HG03520 (cell line): ENCODE measurements at regions not wholly inside any gene's neighbourhood (a gene's known extent, or its start where the extent isn't known, plus 50 kb on each side); places are given as distances from the start of the nearest gene placed in this dataset.

Source experiments
- ATAC-seq: cut with Tn5 transposase; IDR thresholded peaks from one replicate; pipeline ENCODE4 v1.9.1; 2021; ENCODE audit warnings: mild to moderate bottlenecking, moderate library complexity; ENCODE audit not compliant: unreplicated experiment

GRCh38 chr17:12522336-12522735 lies 143.4 kb upstream of the MYOCD start:
- ATAC-seq, result no peak

DNA sequence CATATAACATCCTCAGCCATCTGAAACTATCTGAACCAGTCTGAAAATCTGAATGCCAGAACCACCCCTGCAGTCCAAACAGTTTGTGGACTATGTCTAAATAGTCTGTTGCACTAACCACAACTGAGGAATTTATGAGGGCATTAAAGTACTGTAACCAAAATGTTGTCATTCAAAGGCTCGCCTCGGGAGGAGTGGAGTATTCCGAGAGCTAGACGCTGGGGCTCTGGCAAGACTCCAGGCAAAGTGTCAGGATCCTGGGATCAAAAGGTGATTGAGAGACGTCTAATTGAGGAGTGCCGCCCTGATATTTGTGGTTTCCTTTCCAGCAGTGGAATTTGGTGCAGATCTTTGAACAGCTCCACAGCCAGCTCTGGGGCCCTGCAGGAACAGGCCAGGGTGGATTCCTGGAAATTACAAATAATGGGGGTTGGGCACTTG lies 142.9 kb upstream of the MYOCD start:
- ATAC-seq, result no peak

GRCh38 chr17:12523244-12523643 lies 142.4 kb upstream of the MYOCD start:
- no peak for ATAC-seq

DNA sequence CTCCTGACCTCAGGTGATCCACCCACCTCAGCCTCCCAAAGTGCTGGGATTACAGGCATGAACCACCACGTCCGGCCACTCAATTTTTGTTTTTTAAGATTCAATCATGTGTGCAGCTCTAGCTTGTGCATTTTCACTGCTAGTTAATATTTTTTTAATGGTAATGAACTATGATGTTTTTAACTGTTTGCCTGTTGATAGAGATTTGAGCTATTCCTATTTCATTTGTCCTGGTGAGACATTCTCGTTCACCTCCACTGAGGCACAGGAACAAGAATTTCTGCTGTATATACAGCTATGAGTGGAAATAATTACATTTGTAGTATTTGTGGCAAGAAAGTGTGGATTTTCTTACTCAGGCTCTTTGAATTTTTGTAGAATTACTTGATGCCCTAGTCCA lies 137.7 kb upstream of the MYOCD start:
- ATAC-seq, result no peak

DNA sequence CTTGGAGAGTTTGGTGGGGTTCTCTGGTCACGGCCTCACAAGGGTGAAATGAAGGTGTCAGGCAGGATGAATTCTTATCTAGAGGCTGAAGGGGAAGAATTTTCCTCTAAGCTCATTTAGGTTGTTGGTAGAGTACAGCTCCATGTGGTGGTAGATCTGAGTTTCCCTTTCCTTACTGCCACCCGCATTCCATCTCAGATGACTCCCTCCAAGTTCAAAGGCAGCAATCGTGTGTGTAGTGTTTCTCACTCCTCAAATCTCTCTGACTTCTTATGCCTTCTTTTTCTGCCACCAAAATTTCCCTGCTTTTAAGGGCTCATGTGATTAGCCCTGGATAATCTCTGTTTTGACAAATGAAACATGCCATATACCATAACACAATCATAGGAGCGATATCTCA lies 135.5 kb upstream of the MYOCD start:
- ATAC-seq, result no peak

DNA sequence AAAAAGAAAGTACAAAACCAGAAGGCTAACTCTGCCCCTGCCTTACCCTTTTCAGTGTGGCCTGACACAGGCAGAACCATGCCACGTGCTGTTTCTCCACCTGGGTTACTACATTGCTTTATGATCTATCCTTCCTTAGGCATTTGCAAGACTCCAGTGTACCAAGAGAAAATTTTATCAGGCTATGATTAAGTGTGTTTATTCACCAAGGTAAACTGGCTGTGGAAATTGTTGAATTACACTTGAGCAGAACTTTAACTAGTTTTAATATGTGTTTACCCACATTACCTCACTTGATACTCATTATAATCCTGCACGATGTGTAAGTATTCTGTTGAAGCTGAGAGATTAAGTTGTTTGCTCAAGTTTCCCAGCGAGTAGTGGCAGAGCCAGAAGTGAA lies 129.7 kb upstream of the MYOCD start:
- ATAC-seq, result no peak

DNA sequence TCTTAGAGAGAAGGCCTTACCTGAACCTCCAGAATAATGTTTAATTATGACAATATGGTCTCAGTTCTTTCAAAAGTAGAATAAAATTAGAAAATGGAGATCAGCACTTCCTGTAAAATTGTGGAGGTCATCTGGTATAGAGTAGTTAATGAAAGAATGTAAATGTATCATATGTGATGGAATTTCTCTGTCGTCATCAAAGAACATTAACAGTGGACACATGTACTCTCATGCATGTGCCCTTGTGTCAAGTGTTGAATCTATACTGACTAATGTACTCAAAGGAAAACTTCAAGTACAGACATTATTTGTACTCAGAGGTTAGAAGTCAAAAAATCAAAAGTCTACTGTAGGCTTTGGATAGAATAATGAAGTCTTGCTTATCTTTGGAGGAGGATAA lies 129.2 kb upstream of the MYOCD start:
- ATAC-seq, result no peak

- no peak for ATAC-seq
Observed at GRCh38 chr17:12537436-12537835, 128.3 kb upstream of the MYOCD start.

- no peak for ATAC-seq
Observed at GRCh38 chr17:12538003-12538402, 127.7 kb upstream of the MYOCD start.

GRCh38 chr17:12545877-12546513 lies 119.7 kb upstream of the MYOCD start:
- peak; percentile 58 for ATAC-seq

- no peak for ATAC-seq
Observed at GRCh38 chr17:12546983-12547382, 118.7 kb upstream of the MYOCD start.

GRCh38 chr17:12547831-12548230 lies 117.9 kb upstream of the MYOCD start:
- ATAC-seq, result no peak

DNA sequence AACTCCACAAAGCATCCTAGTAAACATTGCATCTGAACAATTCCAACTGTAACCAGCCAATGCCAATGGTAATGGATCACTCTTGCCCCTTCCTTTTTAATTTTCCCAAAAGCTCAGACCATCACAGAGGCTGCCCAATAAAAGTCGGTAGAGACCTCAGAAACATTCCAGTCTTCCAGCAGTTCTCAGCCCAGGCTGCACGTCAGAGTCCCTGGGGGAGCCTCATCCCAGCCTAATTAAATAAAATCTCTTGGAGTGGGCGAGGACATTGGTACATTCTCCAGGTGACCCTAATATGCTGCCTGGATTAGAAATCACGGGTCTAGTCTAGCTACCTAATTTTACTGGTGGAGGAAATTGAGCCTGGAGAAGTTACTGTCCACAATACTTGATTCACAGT lies 117.1 kb upstream of the MYOCD start:
- no peak for ATAC-seq

DNA sequence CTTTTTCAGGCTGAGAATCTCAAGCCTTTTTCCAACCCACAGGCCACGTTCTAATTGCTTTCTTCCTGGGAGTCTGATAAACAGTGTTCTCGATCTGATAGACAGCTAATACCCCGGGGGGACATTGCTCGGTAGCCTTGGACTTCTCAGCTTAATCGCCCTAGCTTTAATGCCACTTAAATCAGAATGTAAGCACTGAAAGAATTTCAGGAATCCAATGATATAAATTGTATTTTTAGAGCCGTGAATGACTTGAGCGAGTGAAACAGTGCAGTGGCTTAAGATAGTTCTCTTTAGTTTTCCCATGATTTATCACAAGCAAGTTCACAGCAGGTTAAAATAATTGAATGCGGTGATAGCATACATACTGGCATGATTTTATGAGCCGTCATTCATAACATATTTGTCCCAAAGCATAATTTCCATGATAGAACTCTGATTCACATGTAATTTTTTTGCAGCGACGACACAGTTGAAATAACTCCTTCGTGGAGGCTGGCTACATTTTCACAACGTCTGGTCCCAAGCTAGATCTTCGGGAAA lies 116.1 kb upstream of the MYOCD start:
- ATAC-seq, result no peak

DNA sequence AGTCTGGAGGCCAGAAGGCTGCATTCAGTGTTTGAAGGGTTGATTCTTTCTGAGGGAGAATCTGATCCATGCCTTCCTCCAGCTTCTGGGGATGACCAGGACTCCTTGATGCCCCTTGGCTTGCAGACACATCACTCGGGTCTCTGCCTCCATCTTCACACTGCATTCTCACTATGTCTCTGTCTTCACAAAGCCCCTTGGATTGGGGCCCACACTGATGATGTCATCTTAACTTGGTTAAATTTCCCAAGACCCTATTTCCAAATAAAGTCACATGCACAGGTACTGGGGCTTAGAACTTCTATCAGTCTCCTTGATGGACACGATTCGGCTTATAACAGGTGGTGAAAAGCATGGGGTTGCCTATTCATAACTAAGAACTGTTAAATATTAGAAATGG lies 112.1 kb upstream of the MYOCD start:
- ATAC-seq, result no peak

- no peak for ATAC-seq
Observed at GRCh38 chr17:12554251-12554650, 111.4 kb upstream of the MYOCD start.

GRCh38 chr17:12566291-12566690 lies 99.4 kb upstream of the MYOCD start:
- no peak for ATAC-seq

- ATAC-seq, result no peak
Observed at GRCh38 chr17:12567077-12568053, 98.3 kb upstream of the MYOCD start.

DNA sequence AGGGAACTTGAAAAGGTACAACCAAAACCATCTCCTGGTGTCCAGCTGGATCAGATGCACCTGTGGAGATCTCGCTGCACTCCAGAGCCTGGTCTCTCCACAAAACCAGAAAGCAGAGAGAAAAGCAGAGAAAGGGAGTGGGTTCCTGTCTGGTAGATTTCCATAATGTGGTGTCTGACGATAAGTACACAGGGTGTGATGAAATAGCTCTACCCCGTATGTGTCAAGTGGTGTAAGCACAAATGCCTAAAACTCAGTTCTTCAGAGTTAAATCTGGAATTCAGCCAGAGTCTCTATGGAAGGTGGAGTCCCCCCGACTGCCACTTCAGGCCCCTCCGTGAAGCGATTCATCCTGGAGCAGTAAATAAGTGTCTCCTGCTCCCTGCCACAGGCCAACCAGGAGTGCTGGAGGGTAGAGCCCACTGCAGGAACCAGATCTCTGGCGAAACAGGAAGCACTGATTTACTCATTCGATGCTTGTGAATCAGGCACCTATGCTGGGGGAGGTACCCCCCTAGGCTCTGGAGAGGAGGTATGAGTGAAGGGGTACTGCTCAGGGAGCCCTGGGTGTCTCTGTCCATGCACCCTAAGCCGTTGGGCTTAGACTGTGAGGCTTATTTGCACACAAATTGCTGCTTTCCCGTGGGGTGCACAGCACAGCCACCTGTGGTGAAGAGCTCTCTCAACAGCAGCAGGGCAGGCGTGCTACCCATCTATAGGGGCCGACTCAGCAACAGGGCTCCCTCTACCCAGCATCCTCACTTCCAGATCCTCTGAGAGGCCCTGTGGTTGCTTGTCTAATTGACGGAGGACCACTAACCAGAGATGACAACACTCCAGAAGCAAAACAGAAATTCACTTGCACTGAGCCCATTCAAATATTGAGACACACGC lies 97.1 kb upstream of the MYOCD start:
- ATAC-seq, result no peak

DNA sequence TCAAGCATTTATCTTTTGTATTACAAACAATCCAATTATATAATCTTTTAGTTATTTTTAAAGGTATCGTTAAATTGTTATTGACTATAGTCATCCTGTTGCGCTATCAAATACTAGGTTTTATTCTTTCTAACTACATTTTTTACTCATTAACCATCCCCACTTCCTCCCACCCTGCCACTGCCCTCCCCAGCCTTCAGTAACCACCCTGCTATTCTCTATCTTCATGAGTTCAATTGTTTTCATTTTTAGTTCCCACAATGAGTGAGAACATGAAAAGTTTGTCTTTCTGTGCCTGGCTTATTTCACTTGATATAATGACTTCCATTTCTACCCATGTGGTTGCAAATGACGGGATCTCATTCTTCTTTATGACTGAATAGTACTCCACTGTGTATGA lies 94.1 kb upstream of the MYOCD start:
- no peak for ATAC-seq

- no peak for ATAC-seq
Observed at GRCh38 chr17:12574525-12574924, 91.2 kb upstream of the MYOCD start.
